WTC11 (cell line): ENCODE measurements at regions not wholly inside any gene's neighbourhood (a gene's known extent, or its start where the extent isn't known, plus 50 kb on each side); places are given as distances from the start of the nearest gene placed in this dataset.

Experiments
- ATAC-seq: fragments of 200-7000 bp; cut with Tn5 transposase; 2 replicates; pipeline ENCODE4 v1.10.0; 2021; ENCODE audit warnings: mild to moderate bottlenecking, moderate library complexity
- CTCF ChIA-PET: fragments of 300-600 bp; sonication (Branson Sonifier 250); formaldehyde crosslinking; loops from one replicate; lab custom pipeline; 2021; ENCODE audit warnings: antibody characterized with exemption; lab: Charles Lee
- POLR2A ChIA-PET: fragments of 350-600 bp; sonication (Branson Sonifier 250); formaldehyde crosslinking; loops from one replicate; lab custom pipeline; 2021; ENCODE audit warnings: antibody characterized with exemption; lab: Charles Lee
- DNase-seq: peaks from one replicate; pipeline ENCODE4 v3.0.0; 2021; ENCODE audit warnings: low spot score
- H3K27ac Mint-ChIP-seq: 2 replicates; pipeline ENCODE4 v1.8.0; 2021; ENCODE audit warnings: mixed read lengths
- H3K27me3 Mint-ChIP-seq: 2 replicates; pipeline ENCODE4 v1.8.0; 2021; ENCODE audit warnings: low read depth, mild to moderate bottlenecking, moderate library complexity, mixed read lengths
- H3K36me3 Mint-ChIP-seq: 2 replicates; pipeline ENCODE4 v1.8.0; 2021; ENCODE audit warnings: mixed read lengths
- H3K4me1 Mint-ChIP-seq: 2 replicates; pipeline ENCODE4 v1.8.0; 2022; ENCODE audit warnings: mixed read lengths
- H3K4me3 Mint-ChIP-seq: 2 replicates; pipeline ENCODE4 v1.8.0; 2021; ENCODE audit warnings: mild to moderate bottlenecking, moderate library complexity, mixed read lengths
- H3K9me3 Mint-ChIP-seq: 2 replicates; pipeline ENCODE4 v1.8.0; 2021; ENCODE audit warnings: mixed read lengths
- CREB1 ChIP-seq: sonication (generic); formaldehyde crosslinking; IDR thresholded peaks from 2 replicates; pipeline ENCODE4 v1.8.0; 2023; ENCODE audit warnings: mild to moderate bottlenecking, missing genetic modification reagents
- E2F1 ChIP-seq: sonication (generic); formaldehyde crosslinking; IDR thresholded peaks from 2 replicates; pipeline ENCODE4 v1.8.0; 2022; ENCODE audit warnings: mild to moderate bottlenecking, missing genetic modification reagents
- E2F4 ChIP-seq: sonication (generic); formaldehyde crosslinking; IDR thresholded peaks from 2 replicates; pipeline ENCODE4 v1.8.1; 2022; ENCODE audit warnings: low read depth, mild to moderate bottlenecking, moderate library complexity, missing genetic modification reagents, borderline replicate concordance
- ELF4 ChIP-seq: sonication (generic); formaldehyde crosslinking; IDR thresholded peaks from 2 replicates; pipeline ENCODE4 v1.8.1; 2022; ENCODE audit warnings: low read depth, mild to moderate bottlenecking, moderate library complexity, missing genetic modification reagents
- ERG ChIP-seq: fragments of 250-450 bp; sonication (Bioruptor Pico); IDR thresholded peaks from 2 replicates; pipeline ENCODE4 v1.8.0; 2021; ENCODE audit warnings: mild to moderate bottlenecking
- ESRRA ChIP-seq: sonication (generic); formaldehyde crosslinking; IDR thresholded peaks from 2 replicates; pipeline ENCODE4 v1.8.1; 2022; ENCODE audit warnings: mild to moderate bottlenecking, missing genetic modification reagents, borderline replicate concordance
- ETV6 ChIP-seq: sonication (generic); formaldehyde crosslinking; IDR thresholded peaks from 2 replicates; pipeline ENCODE4 v1.8.1; 2022; ENCODE audit warnings: mild to moderate bottlenecking, missing genetic modification reagents
- FOXK1 ChIP-seq: sonication (generic); formaldehyde crosslinking; IDR thresholded peaks from 2 replicates; pipeline ENCODE4 v1.8.0; 2022; ENCODE audit warnings: mild to moderate bottlenecking, moderate library complexity, missing genetic modification reagents
- FOXP1 ChIP-seq: sonication (generic); formaldehyde crosslinking; IDR thresholded peaks from 2 replicates; pipeline ENCODE4 v1.8.0; 2022; ENCODE audit warnings: missing genetic modification reagents, mild to moderate bottlenecking, moderate library complexity, borderline replicate concordance
- GABPB1 ChIP-seq: sonication (generic); formaldehyde crosslinking; IDR thresholded peaks from 2 replicates; pipeline ENCODE4 v1.8.1; 2023; ENCODE audit warnings: mild to moderate bottlenecking, missing genetic modification reagents
- GTF2I ChIP-seq: fragments of 250-450 bp; sonication (Bioruptor Pico); conservative IDR thresholded peaks from 2 replicates; pipeline ENCODE4 v1.4.0; 2021; ENCODE audit warnings: mild to moderate bottlenecking
- IRF2 ChIP-seq: sonication (generic); formaldehyde crosslinking; IDR thresholded peaks from 2 replicates; pipeline ENCODE4 v1.8.0; 2022; ENCODE audit warnings: low read depth, missing genetic modification reagents, borderline replicate concordance
- NFYB ChIP-seq: sonication (generic); formaldehyde crosslinking; conservative IDR thresholded peaks from 2 replicates; pipeline ENCODE4 v1.8.0; 2022; ENCODE audit warnings: low read depth, missing genetic modification reagents
- NR2C2 ChIP-seq: sonication (generic); formaldehyde crosslinking; IDR thresholded peaks from 2 replicates; pipeline ENCODE4 v1.8.0; 2022; ENCODE audit warnings: mild to moderate bottlenecking, missing genetic modification reagents
- NR3C1 ChIP-seq: sonication (generic); formaldehyde crosslinking; conservative IDR thresholded peaks from 2 replicates; pipeline ENCODE4 v1.8.1; 2023; ENCODE audit warnings: low read depth, mild to moderate bottlenecking, missing genetic modification reagents
- OVOL2 ChIP-seq: fragments of 250-450 bp; sonication (Bioruptor Pico); IDR thresholded peaks from 2 replicates; pipeline ENCODE4 v1.9.0; 2021; ENCODE audit warnings: mild to moderate bottlenecking, borderline replicate concordance
- SP1 ChIP-seq: sonication (generic); formaldehyde crosslinking; conservative IDR thresholded peaks from 2 replicates; pipeline ENCODE4 v1.8.1; 2022; ENCODE audit warnings: missing genetic modification reagents
- TCF7 ChIP-seq: sonication (generic); formaldehyde crosslinking; IDR thresholded peaks from 2 replicates; pipeline ENCODE4 v1.8.0; 2022; ENCODE audit warnings: mild to moderate bottlenecking, low read depth, missing genetic modification reagents, moderate library complexity
- ZMAT4 ChIP-seq: fragments of 250-450 bp; sonication (Bioruptor Pico); IDR thresholded peaks from 2 replicates; pipeline ENCODE4 v1.9.0; 2021; ENCODE audit warnings: mild to moderate bottlenecking
- ZNF232 ChIP-seq: sonication (generic); formaldehyde crosslinking; IDR thresholded peaks from 2 replicates; pipeline ENCODE4 v1.8.0; 2022; ENCODE audit warnings: mild to moderate bottlenecking, missing genetic modification reagents
- TF ChIP-seq, protein P1 (sequence below): sonication (generic); formaldehyde crosslinking; IDR thresholded peaks from 2 replicates; pipeline ENCODE4 v1.8.0; 2022; ENCODE audit warnings: mild to moderate bottlenecking, missing genetic modification reagents
- TF ChIP-seq, protein P2 (sequence below): sonication (generic); formaldehyde crosslinking; IDR thresholded peaks from 2 replicates; pipeline ENCODE4 v1.8.0; 2023; ENCODE audit warnings: mild to moderate bottlenecking, missing genetic modification reagents

- no peaks in the 10 kb centered on the region for H3K27me3 Mint-ChIP-seq
- peaks cover 10% of the 10 kb centered on the region for H3K4me1 Mint-ChIP-seq
- DNase-seq: no peak
- no peak overlapping the region for H3K27ac Mint-ChIP-seq
- TF ChIP-seq OVOL2 (CRISPR knock-in tag) (no peak), ZMAT4 (no peak), ELF4 (CRISPR knock-in tag) (no peak), CREB1 (no peak), NFYB (CRISPR knock-in tag) (no peak), TCF7 (CRISPR knock-in tag) (no peak), ERG (CRISPR knock-in tag) (no peak), E2F4 (CRISPR knock-in tag) (no peak), E2F1 (CRISPR knock-in tag) (no peak), FOXK1 (no peak), GTF2I (CRISPR knock-in tag) (no peak), ETV6 (no peak), FOXP1 (CRISPR knock-in tag) (no peak), NR3C1 (no peak), IRF2 (CRISPR knock-in tag) (no peak), GABPB1 (CRISPR knock-in tag) (no peak)
- TF ChIP-seq, protein P1, sequence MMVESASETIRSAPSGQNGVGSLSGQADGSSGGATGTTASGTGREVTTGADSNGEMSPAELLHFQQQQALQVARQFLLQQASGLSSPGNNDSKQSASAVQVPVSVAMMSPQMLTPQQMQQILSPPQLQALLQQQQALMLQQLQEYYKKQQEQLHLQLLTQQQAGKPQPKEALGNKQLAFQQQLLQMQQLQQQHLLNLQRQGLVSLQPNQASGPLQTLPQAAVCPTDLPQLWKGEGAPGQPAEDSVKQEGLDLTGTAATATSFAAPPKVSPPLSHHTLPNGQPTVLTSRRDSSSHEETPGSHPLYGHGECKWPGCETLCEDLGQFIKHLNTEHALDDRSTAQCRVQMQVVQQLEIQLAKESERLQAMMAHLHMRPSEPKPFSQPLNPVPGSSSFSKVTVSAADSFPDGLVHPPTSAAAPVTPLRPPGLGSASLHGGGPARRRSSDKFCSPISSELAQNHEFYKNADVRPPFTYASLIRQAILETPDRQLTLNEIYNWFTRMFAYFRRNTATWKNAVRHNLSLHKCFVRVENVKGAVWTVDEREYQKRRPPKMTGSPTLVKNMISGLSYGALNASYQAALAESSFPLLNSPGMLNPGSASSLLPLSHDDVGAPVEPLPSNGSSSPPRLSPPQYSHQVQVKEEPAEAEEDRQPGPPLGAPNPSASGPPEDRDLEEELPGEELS (CRISPR knock-in tag): no peak
- CTCF ChIA-PET: interaction anchor here (0.5 to 3.5 kb wide), 3 partner anchors 12 to 432 kb away, joined by 3 to 16 read pairs (median 4); no protein-coding TSS in a partner anchor
- POLR2A ChIA-PET: interaction anchor here (0.6 kb wide), 1 partner anchor 329 kb away, joined by 3 read pairs; no protein-coding TSS in a partner anchor
- H3K36me3 Mint-ChIP-seq: no peaks in the 10 kb centered on the region
- no peak overlapping the region for H3K4me3 Mint-ChIP-seq
- H3K9me3 Mint-ChIP-seq: peaks cover 15% of the 10 kb centered on the region
- no peak for ATAC-seq
Measured at GRCh38 chr10:29107866-29108498, 180.9 kb upstream of the LYZL1 start.

GRCh38 chr10:29109707-29110571 is 178.9 kb upstream of the LYZL1 start:
- no peak for DNase-seq
- Mint-ChIP-seq H3K9me3 (peaks cover 7% of the 10 kb centered on the region), H3K27me3 (no peaks in the 10 kb centered on the region), H3K27ac (no peak overlapping the region), H3K36me3 (0 out of 2 replicates have a peak, but pooled peaks cover 2% of the 10 kb centered on the region), H3K4me1 (peaks cover 17% of the 10 kb centered on the region), H3K4me3 (no peak overlapping the region)
- no peak for ATAC-seq
- ChIA-PET POLR2A (no interaction called here), CTCF (interaction anchor here (1.0 kb wide), 1 partner anchor 9 kb away, joined by 3 read pairs; no protein-coding TSS in a partner anchor)
- TF ChIP-seq GABPB1 (CRISPR knock-in tag) (no peak), ZNF232 (CRISPR knock-in tag) (no peak), ERG (CRISPR knock-in tag) (no peak), NR2C2 (CRISPR knock-in tag) (no peak), SP1 (no peak), FOXK1 (no peak), ESRRA (CRISPR knock-in tag) (no peak)
- TF ChIP-seq, protein P2, sequence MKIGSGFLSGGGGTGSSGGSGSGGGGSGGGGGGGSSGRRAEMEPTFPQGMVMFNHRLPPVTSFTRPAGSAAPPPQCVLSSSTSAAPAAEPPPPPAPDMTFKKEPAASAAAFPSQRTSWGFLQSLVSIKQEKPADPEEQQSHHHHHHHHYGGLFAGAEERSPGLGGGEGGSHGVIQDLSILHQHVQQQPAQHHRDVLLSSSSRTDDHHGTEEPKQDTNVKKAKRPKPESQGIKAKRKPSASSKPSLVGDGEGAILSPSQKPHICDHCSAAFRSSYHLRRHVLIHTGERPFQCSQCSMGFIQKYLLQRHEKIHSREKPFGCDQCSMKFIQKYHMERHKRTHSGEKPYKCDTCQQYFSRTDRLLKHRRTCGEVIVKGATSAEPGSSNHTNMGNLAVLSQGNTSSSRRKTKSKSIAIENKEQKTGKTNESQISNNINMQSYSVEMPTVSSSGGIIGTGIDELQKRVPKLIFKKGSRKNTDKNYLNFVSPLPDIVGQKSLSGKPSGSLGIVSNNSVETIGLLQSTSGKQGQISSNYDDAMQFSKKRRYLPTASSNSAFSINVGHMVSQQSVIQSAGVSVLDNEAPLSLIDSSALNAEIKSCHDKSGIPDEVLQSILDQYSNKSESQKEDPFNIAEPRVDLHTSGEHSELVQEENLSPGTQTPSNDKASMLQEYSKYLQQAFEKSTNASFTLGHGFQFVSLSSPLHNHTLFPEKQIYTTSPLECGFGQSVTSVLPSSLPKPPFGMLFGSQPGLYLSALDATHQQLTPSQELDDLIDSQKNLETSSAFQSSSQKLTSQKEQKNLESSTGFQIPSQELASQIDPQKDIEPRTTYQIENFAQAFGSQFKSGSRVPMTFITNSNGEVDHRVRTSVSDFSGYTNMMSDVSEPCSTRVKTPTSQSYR: no peak
